ENCODE measurements at regions not wholly inside any gene's neighbourhood (a gene's known extent, or its start where the extent isn't known, plus 50 kb on each side); places are given as distances from the start of the nearest gene placed in this dataset.

DNA sequence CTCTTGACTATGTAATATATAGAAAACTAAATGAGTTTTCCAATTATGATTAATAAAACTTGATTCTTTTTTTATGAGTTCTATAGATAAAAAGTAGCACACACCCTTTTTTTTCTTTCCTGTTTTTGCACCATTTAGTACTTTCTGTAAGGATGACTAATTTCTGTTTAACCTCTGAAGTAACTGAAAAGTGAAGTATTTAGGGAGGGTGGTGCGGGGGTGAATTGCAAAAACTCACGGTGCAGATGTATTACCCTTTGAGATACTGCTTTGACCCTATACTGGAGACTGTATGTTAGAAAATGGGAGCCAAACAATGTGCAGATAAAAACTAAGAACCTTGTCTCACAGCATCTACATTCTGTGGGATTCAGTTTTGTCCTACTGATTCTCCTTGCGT lies 471.6 kb downstream of the DTHD1 start:
- Histone ChIP-seq H3K4me1 (ENCODE audit: control insufficient read depth in 1 of 2, low read depth in 2 of 2) (no peaks in the 10 kb centered on the region), H3K27me3 (replicated peaks; ENCODE audit: insufficient read depth) (no peaks in the 10 kb centered on the region), H3K27ac (no peak overlapping the region), H3K9me3 (no peaks in the 10 kb centered on the region), H3K4me3 (no peak overlapping the region), H3K36me3 (no peaks in the 10 kb centered on the region)
- TF ChIP-seq, protein P1, sequence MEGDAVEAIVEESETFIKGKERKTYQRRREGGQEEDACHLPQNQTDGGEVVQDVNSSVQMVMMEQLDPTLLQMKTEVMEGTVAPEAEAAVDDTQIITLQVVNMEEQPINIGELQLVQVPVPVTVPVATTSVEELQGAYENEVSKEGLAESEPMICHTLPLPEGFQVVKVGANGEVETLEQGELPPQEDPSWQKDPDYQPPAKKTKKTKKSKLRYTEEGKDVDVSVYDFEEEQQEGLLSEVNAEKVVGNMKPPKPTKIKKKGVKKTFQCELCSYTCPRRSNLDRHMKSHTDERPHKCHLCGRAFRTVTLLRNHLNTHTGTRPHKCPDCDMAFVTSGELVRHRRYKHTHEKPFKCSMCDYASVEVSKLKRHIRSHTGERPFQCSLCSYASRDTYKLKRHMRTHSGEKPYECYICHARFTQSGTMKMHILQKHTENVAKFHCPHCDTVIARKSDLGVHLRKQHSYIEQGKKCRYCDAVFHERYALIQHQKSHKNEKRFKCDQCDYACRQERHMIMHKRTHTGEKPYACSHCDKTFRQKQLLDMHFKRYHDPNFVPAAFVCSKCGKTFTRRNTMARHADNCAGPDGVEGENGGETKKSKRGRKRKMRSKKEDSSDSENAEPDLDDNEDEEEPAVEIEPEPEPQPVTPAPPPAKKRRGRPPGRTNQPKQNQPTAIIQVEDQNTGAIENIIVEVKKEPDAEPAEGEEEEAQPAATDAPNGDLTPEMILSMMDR (IDR thresholded peaks at IDR 0.05): no peak
- no peak for DNase-seq (ENCODE audit: low spot score)
- ATAC-seq (ENCODE audit: insufficient number of reproducible peaks, low FRiP score, low read depth): no peak

DNA sequence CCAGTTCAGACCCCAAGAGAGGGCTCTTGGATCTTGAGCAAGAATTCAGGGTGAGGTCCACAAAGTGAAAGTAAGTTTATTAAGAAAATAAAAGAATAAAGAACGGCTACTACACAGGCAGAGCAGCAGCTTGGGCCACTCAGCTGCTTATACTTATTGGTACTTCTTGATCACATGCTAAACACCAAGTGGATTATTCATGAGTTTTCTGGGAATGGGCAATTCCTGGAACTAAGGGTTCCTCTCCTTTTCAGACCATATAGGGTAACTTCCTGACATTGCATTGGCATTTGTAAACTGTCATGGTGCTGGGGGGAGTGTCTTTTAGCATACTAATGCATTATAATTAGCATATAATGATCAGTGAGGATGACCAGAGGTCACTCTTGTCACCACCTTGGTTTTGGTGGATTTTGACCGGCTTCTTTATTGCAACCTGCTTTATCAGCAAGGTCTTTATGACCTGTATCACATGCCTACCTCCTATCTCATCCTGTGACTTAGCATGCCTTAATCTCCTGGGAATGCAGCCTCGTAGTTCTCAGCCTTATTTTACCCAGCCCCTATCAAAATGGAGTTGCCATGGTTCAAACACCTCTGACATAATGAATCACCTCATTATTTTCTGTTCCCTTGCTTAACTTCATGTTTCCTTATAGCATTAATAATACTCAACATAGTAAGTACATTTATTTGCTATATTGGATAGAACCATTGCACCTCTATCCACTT lies 476.3 kb downstream of the DTHD1 start:
- ATAC-seq (ENCODE audit: insufficient number of reproducible peaks, low FRiP score, low read depth) (no peak), DNase-seq (ENCODE audit: low spot score) (no peak)
- Histone ChIP-seq H3K36me3 (no peaks in the 10 kb centered on the region), H3K4me3 (no peak overlapping the region), H3K27me3 (replicated peaks; ENCODE audit: insufficient read depth) (no peaks in the 10 kb centered on the region), H3K27ac (no peak overlapping the region), H3K9me3 (no peaks in the 10 kb centered on the region), H3K4me1 (ENCODE audit: control insufficient read depth in 1 of 2, low read depth in 2 of 2) (no peaks in the 10 kb centered on the region)
- TF ChIP-seq, protein P1 (IDR thresholded peaks at IDR 0.05): no peak

DNA sequence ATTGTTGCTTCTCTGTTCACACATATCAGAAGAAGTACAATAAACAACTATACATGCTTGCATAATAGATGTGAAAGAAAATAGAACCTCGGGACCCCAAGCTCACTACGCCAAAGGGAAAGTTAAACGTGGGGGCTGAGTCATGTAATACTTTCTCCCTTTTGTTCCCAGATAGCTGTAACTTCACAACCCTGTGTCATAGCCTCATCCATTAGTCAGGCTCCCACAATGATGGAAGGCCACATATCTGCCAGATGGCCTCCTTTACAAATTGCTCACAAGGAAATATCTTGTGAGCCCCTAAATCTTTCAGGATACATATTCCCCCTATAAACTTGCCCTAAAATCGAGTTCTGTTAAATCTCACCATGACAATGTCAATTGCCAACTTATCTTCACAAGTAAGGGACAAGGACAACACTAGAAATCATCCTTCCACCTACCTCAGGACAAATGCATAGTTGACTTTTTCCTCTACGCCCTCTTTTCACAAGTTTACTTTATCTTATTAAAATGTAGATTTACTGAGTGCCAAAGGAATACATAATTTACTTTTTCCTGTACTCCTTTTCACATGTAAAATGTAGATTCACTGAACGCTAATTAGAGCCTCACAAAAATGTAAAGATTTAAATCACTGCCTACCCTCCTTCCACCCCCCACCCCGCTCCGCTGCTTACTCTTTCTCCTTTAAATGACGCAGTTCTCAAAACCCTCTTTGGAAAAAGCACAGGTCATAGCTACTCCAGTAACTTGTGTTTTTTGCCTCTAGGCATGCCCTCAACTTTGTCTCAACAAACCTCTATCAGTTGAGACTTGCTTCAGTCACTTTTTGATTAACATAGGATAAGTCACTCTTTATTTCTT lies 477.1 kb downstream of the DTHD1 start:
- Histone ChIP-seq H3K9me3 (no peaks in the 10 kb centered on the region), H3K4me1 (ENCODE audit: control insufficient read depth in 1 of 2, low read depth in 2 of 2) (no peaks in the 10 kb centered on the region), H3K4me3 (no peak overlapping the region), H3K27ac (no peak overlapping the region), H3K36me3 (no peaks in the 10 kb centered on the region), H3K27me3 (replicated peaks; ENCODE audit: insufficient read depth) (no peaks in the 10 kb centered on the region)
- TF ChIP-seq, protein P1 (IDR thresholded peaks at IDR 0.05): no peak
- DNase-seq (ENCODE audit: low spot score): no peak
- no peak for ATAC-seq (ENCODE audit: insufficient number of reproducible peaks, low FRiP score, low read depth)

DNA sequence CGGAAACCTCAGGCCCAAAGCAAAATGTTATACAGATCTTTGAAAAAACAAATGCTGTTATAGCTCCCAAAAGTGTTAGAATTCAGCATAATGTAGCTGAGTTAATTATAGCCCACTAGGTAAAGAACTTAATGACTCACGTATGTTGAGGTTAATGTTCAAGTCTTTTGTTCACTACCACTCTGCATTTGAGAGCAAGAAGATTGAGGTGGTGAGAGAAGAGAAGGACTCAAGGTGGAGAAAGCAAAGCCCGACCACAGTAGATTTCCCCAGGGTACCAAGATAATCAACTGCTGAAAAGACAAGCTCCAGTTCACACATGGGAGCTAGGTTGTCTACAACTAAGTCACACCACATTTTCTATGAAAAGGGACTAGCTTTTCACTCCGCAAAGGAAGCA lies 480.2 kb downstream of the DTHD1 start:
- Histone ChIP-seq H3K4me1 (ENCODE audit: control insufficient read depth in 1 of 2, low read depth in 2 of 2) (no peaks in the 10 kb centered on the region), H3K27me3 (replicated peaks; ENCODE audit: insufficient read depth) (no peaks in the 10 kb centered on the region), H3K36me3 (no peaks in the 10 kb centered on the region), H3K4me3 (no peak overlapping the region), H3K27ac (no peak overlapping the region), H3K9me3 (no peaks in the 10 kb centered on the region)
- TF ChIP-seq, protein P1 (IDR thresholded peaks at IDR 0.05): no peak
- ATAC-seq (ENCODE audit: insufficient number of reproducible peaks, low FRiP score, low read depth) (no peak), DNase-seq (ENCODE audit: low spot score) (no peak)

DNA sequence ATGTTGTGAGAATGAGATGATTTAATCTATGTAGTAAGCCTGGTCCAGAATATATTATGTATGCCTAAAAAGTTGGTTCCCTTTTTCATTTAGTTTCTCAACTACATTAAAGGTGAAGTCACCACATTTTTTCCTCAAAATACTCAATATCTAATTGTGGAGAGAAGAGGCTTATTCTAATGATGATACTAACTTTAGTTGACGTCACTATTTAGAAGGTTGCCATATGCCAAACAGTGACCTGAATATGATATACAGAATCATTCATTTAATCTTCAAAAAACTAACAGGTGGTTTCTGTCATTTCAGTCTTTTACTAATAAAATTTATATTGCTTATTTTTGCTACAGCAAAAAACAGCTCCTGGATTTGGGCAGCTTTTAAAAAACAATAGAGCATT lies 480.7 kb upstream of the NWD2 start:
- ATAC-seq (ENCODE audit: insufficient number of reproducible peaks, low FRiP score, low read depth): no peak
- Histone ChIP-seq H3K27ac (no peak overlapping the region), H3K9me3 (no peaks in the 10 kb centered on the region), H3K36me3 (no peaks in the 10 kb centered on the region), H3K27me3 (replicated peaks; ENCODE audit: insufficient read depth) (no peaks in the 10 kb centered on the region), H3K4me3 (no peak overlapping the region), H3K4me1 (ENCODE audit: control insufficient read depth in 1 of 2, low read depth in 2 of 2) (no peaks in the 10 kb centered on the region)
- TF ChIP-seq, protein P1 (IDR thresholded peaks at IDR 0.05): no peak
- no peak for DNase-seq (ENCODE audit: low spot score)
